Keratinocyte (primary cell): ENCODE measurements at regions not wholly inside any gene's neighbourhood (a gene's known extent, or its start where the extent isn't known, plus 50 kb on each side); places are given as distances from the start of the nearest gene placed in this dataset.

Source experiments
- CTCF ChIP-seq, 3 experiments: IDR thresholded peaks in 1 of 3; conservative IDR thresholded peaks in 1 of 3; optimal IDR thresholded peaks in 1 of 3; 2 replicates in 2 of 3; 3 replicates in 1 of 3; pipeline versions ENCODE3 to v1.5.1; 2011; ENCODE audit warnings: low read length in 3 of 3, mild to moderate bottlenecking in 3 of 3, moderate library complexity in 2 of 3, control low read depth in 1 of 3, inconsistent platforms in 1 of 3; ENCODE audit not compliant: insufficient read depth in 2 of 3; ENCODE audit errors: extremely low read depth in 1 of 3
- EZH2 ChIP-seq: IDR thresholded peaks from one replicate; pipeline ENCODE4 v1.6.1; 2012; ENCODE audit warnings: inconsistent platforms, mild to moderate bottlenecking, low read length, moderate library complexity

GRCh38 chr21:16117331-16117730 is 387.5 kb downstream of the USP25 start:
- TF ChIP-seq CTCF (optimal IDR thresholded peaks at IDR 0.05 in 1 of 3, IDR thresholded peaks at IDR 0.05 in 1 of 3, conservative IDR thresholded peaks at IDR 0.05 in 1 of 3; ENCODE audit: extremely low read depth in 1 of 3, insufficient read depth in 2 of 3, low read length in 3 of 3) (no peak), EZH2 (no peak)
